HCT116 (cell line): ENCODE measurements at regions not wholly inside any gene's neighbourhood (a gene's known extent, or its start where the extent isn't known, plus 50 kb on each side); places are given as distances from the start of the nearest gene placed in this dataset.

Source experiments
- ATAC-seq: fragments of 200-7000 bp; cut with Tn5 transposase; 2 replicates; pipeline ENCODE4 v1.9.1; 2020; ENCODE audit warnings: mild to moderate bottlenecking, moderate library complexity
- BruUV-seq: library from RNA; stranded (reverse); fragments of 400-500 nt; replicated peaks from 2 replicates; lab custom pipeline; 2021; lab: Mats Ljungman, UMichigan
- CTCF ChIA-PET: fragments of 300-600 bp; sonication (Branson Sonifier 250); formaldehyde crosslinking; loops from one replicate; lab custom pipeline; 2021; ENCODE audit warnings: antibody characterized with exemption; lab: Charles Lee
- POLR2A ChIA-PET: fragments of 300-600, 350-600 bp; sonication (Branson Sonifier 250); formaldehyde crosslinking; loops from one replicate; lab custom pipeline; 2021; ENCODE audit warnings: antibody characterized with exemption; lab: Charles Lee
- RAD21 ChIA-PET, 2 experiments: fragments of 300-600 bp; sonication (Branson Sonifier 250); formaldehyde crosslinking; loops; one replicate each; lab custom pipeline; 2023; ENCODE audit warnings: low total read pairs in 2 of 2; ENCODE audit not compliant: uncharacterized antibody in 2 of 2, unreplicated experiment in 2 of 2, low non-redundant PET in 1 of 2; lab: Charles Lee
- DNase-seq: peaks from one replicate; pipeline ENCODE4 v3.0.0-alpha.2; 2010; ENCODE audit warnings: low read depth, low spot score
- H2AFZ ChIP-seq: fragments of 200-600 bp; shearing (Covaris generic), sonication (generic); 2 replicates; pipeline ENCODE4 v1.6.1; 2017; ENCODE audit warnings: low read depth, mixed run types, mixed read lengths, antibody characterized with exemption, low read length; ENCODE audit not compliant: poor library complexity, severe bottlenecking
- H3K27ac ChIP-seq: 2 replicates; pipeline ENCODE4 v1.5.1; 2012; ENCODE audit warnings: low read depth, low read length
- H3K27me3 ChIP-seq: fragments of 200-600 bp; sonication (generic); 2 replicates; pipeline ENCODE4 v1.6.1; 2016; ENCODE audit warnings: mixed run types, low read length, mixed read lengths; ENCODE audit not compliant: insufficient read depth
- H3K36me3 ChIP-seq, 2 experiments: fragments of 200-500 bp in 1 of 2; fragments of 200-600 bp in 1 of 2; sonication (Bioruptor generic) in 1 of 2; sonication (generic) in 1 of 2; 2 replicates each; pipeline versions ENCODE4 v1.5.1 to v1.6.1; 2014 to 2016; ENCODE audit warnings: low read length in 2 of 2, inconsistent platforms in 1 of 2, mixed read lengths in 1 of 2, mixed run types in 1 of 2; ENCODE audit not compliant: insufficient read depth in 2 of 2, control insufficient read depth in 1 of 2
- H3K4me1 ChIP-seq, 2 experiments: fragments of 200-600 bp in 1 of 2; sonication (generic) in 1 of 2; 2 replicates each; pipeline versions ENCODE4 v1.5.1 to v1.6.1; 2012 to 2017; ENCODE audit warnings: low read length in 2 of 2, inconsistent platforms in 1 of 2, mild to moderate bottlenecking in 1 of 2, mixed read lengths in 1 of 2, mixed run types in 1 of 2, moderate library complexity in 1 of 2; ENCODE audit not compliant: insufficient read depth in 2 of 2, control insufficient read depth in 1 of 2
- H3K4me2 ChIP-seq: fragments of 200-600 bp; sonication (generic); 2 replicates; pipeline ENCODE4 v1.6.1; 2017; ENCODE audit warnings: mixed run types, low read length, mixed read lengths
- H3K4me3 ChIP-seq, 2 experiments: fragments of 200-600 bp in 1 of 2; sonication (generic) in 1 of 2; replicated peaks in 1 of 2; 2 replicates each; pipeline ENCODE4 v1.5.1; 2011 to 2016; ENCODE audit warnings: low read length in 2 of 2, control low read depth in 1 of 2, low read depth in 1 of 2, mild to moderate bottlenecking in 1 of 2, mixed read lengths in 1 of 2, mixed run types in 1 of 2
- H3K79me2 ChIP-seq: fragments of 200-600 bp; sonication (generic); 2 replicates; pipeline ENCODE4 v1.6.1; 2017; ENCODE audit warnings: mild to moderate bottlenecking, mixed run types, low read length, moderate library complexity, mixed read lengths; ENCODE audit not compliant: insufficient read depth
- H3K9ac ChIP-seq: fragments of 200-600 bp; sonication (generic); 2 replicates; pipeline ENCODE4 v1.6.1; 2016; ENCODE audit warnings: low read length, mixed read lengths
- H3K9me2 ChIP-seq: fragments of 200-600 bp; sonication (generic), shearing (Covaris generic); 2 replicates; pipeline ENCODE4 v1.6.1; 2017; ENCODE audit warnings: mixed run types, mild to moderate bottlenecking, moderate library complexity; ENCODE audit not compliant: insufficient read depth
- H3K9me3 ChIP-seq, 2 experiments: fragments of 200-500 bp in 1 of 2; fragments of 200-600 bp in 1 of 2; sonication (Bioruptor generic) in 1 of 2; sonication (generic) in 1 of 2; 2 replicates each; pipeline ENCODE4 v1.6.1; 2014 to 2017; ENCODE audit warnings: low read length in 2 of 2, mixed read lengths in 2 of 2, inconsistent platforms in 1 of 2, low read depth in 1 of 2, mild to moderate bottlenecking in 1 of 2, mixed run types in 1 of 2, moderate library complexity in 1 of 2; ENCODE audit not compliant: control insufficient read depth in 1 of 2, insufficient read depth in 1 of 2
- H4K20me1 ChIP-seq: fragments of 200-600 bp; sonication (generic), shearing (Covaris generic); 2 replicates; pipeline ENCODE4 v1.6.1; 2017; ENCODE audit warnings: mixed run types, mild to moderate bottlenecking, moderate library complexity; ENCODE audit not compliant: insufficient read depth
- ATF3 ChIP-seq: IDR thresholded peaks from 2 replicates; pipeline ENCODE4 v1.6.1; 2012
- CBX3 ChIP-seq: IDR thresholded peaks from 2 replicates; pipeline ENCODE4 v1.6.1; 2012; ENCODE audit warnings: low read depth
- CEBPB ChIP-seq: IDR thresholded peaks from 2 replicates; pipeline ENCODE4 v1.6.1; 2012; ENCODE audit warnings: low read depth
- EGR1 ChIP-seq: IDR thresholded peaks from 2 replicates; pipeline ENCODE4 v1.6.1; 2012; ENCODE audit warnings: low read depth
- EZH2 ChIP-seq: fragments of 200-600 bp; sonication (generic); IDR thresholded peaks from 2 replicates; pipeline ENCODE4 v1.6.1; 2017; ENCODE audit warnings: antibody characterized with exemption, mixed run types
- JUND ChIP-seq: IDR thresholded peaks from 2 replicates; pipeline ENCODE4 v1.6.1; 2012
- REST ChIP-seq: IDR thresholded peaks from 2 replicates; pipeline ENCODE4 v1.6.1; 2012; ENCODE audit warnings: low read depth
- SIN3A ChIP-seq: IDR thresholded peaks from 2 replicates; pipeline ENCODE4 v1.6.1; 2012; ENCODE audit warnings: low read depth
- SP1 ChIP-seq: IDR thresholded peaks from 2 replicates; pipeline ENCODE4 v1.6.1; 2012; ENCODE audit warnings: low read depth
- SRF ChIP-seq: IDR thresholded peaks from 2 replicates; pipeline ENCODE4 v1.6.1; 2012; ENCODE audit warnings: low read depth
- TCF7L2 ChIP-seq: IDR thresholded peaks from 2 replicates; pipeline ENCODE4 v1.7.0; 2011; ENCODE audit warnings: borderline replicate concordance, inconsistent platforms; ENCODE audit not compliant: insufficient read depth, insufficient read length; ENCODE audit errors: extremely low read depth
- ZBTB33 ChIP-seq: IDR thresholded peaks from 2 replicates; pipeline ENCODE4 v1.6.1; 2011; ENCODE audit warnings: mild to moderate bottlenecking, low read length, moderate library complexity; ENCODE audit not compliant: insufficient replicate concordance; ENCODE audit errors: extremely low read depth
- intact Hi-C: fragments of 100-400 bp; cut with micrococcal nuclease; formaldehyde crosslinking; loops from 2 replicates; pipeline ENCODE4 v1.10.0; 2022

GRCh38 chr16:11495066-11495407 lies 91.7 kb downstream of the LITAF start:
- DNase-seq (no peak), ATAC-seq (no peak)
- H3K79me2 ChIP-seq = no peaks in the 10 kb centered on the region
- CTCF ChIA-PET = no interaction called here
- H2AFZ ChIP-seq = peak overlapping the region; percentile 19
- BruUV-seq = no TSS peak
- peaks cover 46 to 66% of the 10 kb centered on the region in 2 experiments for H3K4me1 ChIP-seq
- H3K9me2 ChIP-seq = no peaks in the 10 kb centered on the region
- H3K9ac ChIP-seq = peak overlapping the region; percentile 32
- H4K20me1 ChIP-seq = no peaks in the 10 kb centered on the region
- H3K36me3 ChIP-seq = no peaks in the 10 kb centered on the region
- intact Hi-C loops = no loop called here
- no peak overlapping the region for H3K4me3 ChIP-seq
- no peaks in the 10 kb centered on the region for H3K9me3 ChIP-seq
- peak overlapping the region; percentile 87 for H3K27ac ChIP-seq
- H3K27me3 ChIP-seq = no peaks in the 10 kb centered on the region
- H3K4me2 ChIP-seq = peak overlapping the region; percentile 33
- TF ChIP-seq CEBPB (no peak), SIN3A (no peak), SRF (no peak), ZBTB33 (no peak), ATF3 (no peak), EGR1 (no peak), EZH2 (no peak), REST (no peak), CBX3 (no peak), TCF7L2 (no peak), SP1 (no peak), JUND (no peak)
- TF ChIP-seq, all 23 proteins: peak for 0
- POLR2A ChIA-PET = interaction anchor here (0.6 kb wide), 1 partner anchor 336 kb away, joined by 3 read pairs; no protein-coding TSS in a partner anchor
- RAD21 ChIA-PET = no interaction called here
